ENCODE measurements at regions not wholly inside any gene's neighbourhood (a gene's known extent, or its start where the extent isn't known, plus 50 kb on each side); places are given as distances from the start of the nearest gene placed in this dataset.
A peak's percentile ranks its signal among the peaks of the same experiment; 100 is the strongest.
"Not testable (repeated sequence)": the region's sequence is repeated elsewhere in the genome, so short reads cannot be mapped to it uniquely, and the experiment has no call there.

- no peak for DNase-seq
These were observed 232.7 kb downstream of the DLL1 start for GRCh38 chr6:170057961-170058877.

- no peak for DNase-seq
These were observed 233.7 kb downstream of the DLL1 start for GRCh38 chr6:170057034-170057734.

- no peak for DNase-seq
These were observed 234.6 kb downstream of the DLL1 start for GRCh38 chr6:170056278-170056711.

GRCh38 chr6:170055797-170056196 is 235.1 kb downstream of the DLL1 start:
- not testable (repeated sequence) for DNase-seq

- no peak for DNase-seq
These were observed 236.8 kb downstream of the DLL1 start for GRCh38 chr6:170053966-170054661.

GRCh38 chr6:170052991-170053821 is 237.7 kb downstream of the DLL1 start:
- DNase-seq: no peak

- no peak for DNase-seq
These were observed 239.4 kb downstream of the DLL1 start for GRCh38 chr6:170051229-170052172.

- no peak for DNase-seq
These were observed 240.3 kb downstream of the DLL1 start for GRCh38 chr6:170050591-170051041.

- peak; percentile 62 for DNase-seq
These were observed 241.0 kb downstream of the DLL1 start for GRCh38 chr6:170049641-170050561.

GRCh38 chr6:170048615-170049256 is 242.1 kb downstream of the DLL1 start:
- DNase-seq: peak; percentile 28

- DNase-seq: no peak
These were observed 243.1 kb downstream of the DLL1 start for GRCh38 chr6:170047823-170048222.

GRCh38 chr6:170046791-170047626 is 243.9 kb downstream of the DLL1 start:
- peak; percentile 51 for DNase-seq

- no peak for DNase-seq
These were observed 244.8 kb downstream of the DLL1 start for GRCh38 chr6:170045981-170046667.

- no peak for DNase-seq
These were observed 245.3 kb downstream of the DLL1 start for GRCh38 chr6:170045563-170045960.

GRCh38 chr6:170044836-170045562 is 245.9 kb downstream of the DLL1 start:
- DNase-seq: no peak

- no peak for DNase-seq
These were observed 246.7 kb downstream of the DLL1 start for GRCh38 chr6:170043881-170044790.

Measured in fibroblast of skin of abdomen (primary cell).